Panc1 (cell line): ENCODE measurements at regions not wholly inside any gene's neighbourhood (a gene's known extent, or its start where the extent isn't known, plus 50 kb on each side); places are given as distances from the start of the nearest gene placed in this dataset.

Source experiments
- ATAC-seq: fragments of 200-7000 bp; cut with Tn5 transposase; 2 replicates; pipeline ENCODE4 v1.9.1; 2020; ENCODE audit warnings: mild to moderate bottlenecking, moderate library complexity
- BruUV-seq: library from RNA; stranded (reverse); fragments of 400-500 nt; replicated peaks from 2 replicates; lab custom pipeline; 2021; lab: Mats Ljungman, UMichigan
- CTCF ChIA-PET: fragments of 300-600 bp; sonication (Branson Sonifier 250); formaldehyde crosslinking; loops from one replicate; lab custom pipeline; 2022; ENCODE audit warnings: antibody characterized with exemption; lab: Charles Lee
- POLR2A ChIA-PET: fragments of 300-600 bp; sonication (Branson Sonifier 250); formaldehyde crosslinking; loops from one replicate; lab custom pipeline; 2022; ENCODE audit warnings: antibody characterized with exemption; lab: Charles Lee
- DNase-seq: peaks from one replicate; pipeline ENCODE4 v3.0.0-alpha.2; 2010; ENCODE audit warnings: low read depth, low spot score
- H3K27ac ChIP-seq: 2 replicates; pipeline ENCODE4 v1.5.1; 2011; ENCODE audit warnings: mild to moderate bottlenecking, low read length, inconsistent platforms
- H3K27me3 ChIP-seq: fragments of 200-500 bp; sonication (Bioruptor generic); 2 replicates; pipeline ENCODE4 v1.6.0; 2014; ENCODE audit warnings: low read length, inconsistent platforms; ENCODE audit not compliant: control insufficient read depth, insufficient read depth
- H3K36me3 ChIP-seq: fragments of 200-500 bp; sonication (Bioruptor generic); 2 replicates; pipeline ENCODE4 v1.5.1; 2014; ENCODE audit warnings: inconsistent platforms, mild to moderate bottlenecking, low read length, moderate library complexity; ENCODE audit not compliant: control insufficient read depth, insufficient read depth
- H3K4me1 ChIP-seq: 2 replicates; pipeline ENCODE4 v1.5.1; 2011; ENCODE audit warnings: inconsistent platforms, mild to moderate bottlenecking, low read length, moderate library complexity; ENCODE audit not compliant: control insufficient read depth, insufficient read depth
- H3K4me3 ChIP-seq, 2 experiments: 2 replicates each; pipeline ENCODE4 v1.5.1; 2011 to 2012; ENCODE audit warnings: low read depth in 2 of 2, low read length in 2 of 2, mild to moderate bottlenecking in 2 of 2, inconsistent platforms in 1 of 2, moderate library complexity in 1 of 2
- H3K9me3 ChIP-seq: fragments of 200-500 bp; sonication (Bioruptor generic); 2 replicates; pipeline ENCODE4 v1.5.1; 2014; ENCODE audit warnings: low read depth, mild to moderate bottlenecking, inconsistent platforms, low read length, moderate library complexity; ENCODE audit not compliant: control insufficient read depth, insufficient read depth
- CTCF ChIP-seq: fragments of 450-650 bp; IDR thresholded peaks from 2 replicates; pipeline ENCODE4 v1.5.1; 2017; ENCODE audit warnings: mild to moderate bottlenecking
- POLR2AphosphoS5 ChIP-seq: IDR thresholded peaks from 2 replicates; pipeline ENCODE4 v1.6.1; 2012; ENCODE audit warnings: mild to moderate bottlenecking, low read depth, low read length, moderate library complexity
- SIN3A ChIP-seq: IDR thresholded peaks from 2 replicates; pipeline ENCODE4 v1.6.1; 2012; ENCODE audit warnings: low read depth, mild to moderate bottlenecking, low read length, moderate library complexity, borderline replicate concordance; ENCODE audit not compliant: insufficient read depth
- TCF7L2 ChIP-seq: IDR thresholded peaks from 2 replicates; pipeline ENCODE4 v1.6.1; 2011; ENCODE audit warnings: mild to moderate bottlenecking, low read depth, low read length, inconsistent platforms
- in situ Hi-C: cut with HindIII; loops from 2 replicates; pipeline ENCODE4 v1.10.0; 2016; ENCODE audit warnings: low sequenced_read_pairs, low pct_unique_long_range_greater_than_20kb
- intact Hi-C: fragments of 100-400 bp; cut with micrococcal nuclease; formaldehyde crosslinking; loops from one replicate; pipeline ENCODE4 v1.10.0; 2022; ENCODE audit not compliant: unreplicated experiment
- TF ChIP-seq, protein P1 (sequence below), 2 experiments: IDR thresholded peaks; 2 replicates each; pipeline ENCODE4 v1.6.1; 2011 to 2012; ENCODE audit warnings: low read depth in 2 of 2, control low read depth in 1 of 2, low read length in 1 of 2, mild to moderate bottlenecking in 1 of 2, moderate library complexity in 1 of 2; ENCODE audit not compliant: insufficient read depth in 1 of 2

- in situ Hi-C loops = no loop called here
- Histone ChIP-seq H3K27ac (no peak overlapping the region), H3K9me3 (no peaks in the 10 kb centered on the region), H3K4me3 (no peak overlapping the region), H3K36me3 (no peaks in the 10 kb centered on the region), H3K27me3 (peaks cover 1% of the 10 kb centered on the region), H3K4me1 (no peaks in the 10 kb centered on the region)
- DNase-seq (no peak), ATAC-seq (no peak)
- intact Hi-C loops = no loop called here
- TF ChIP-seq SIN3A (no peak), CTCF (no peak), POLR2AphosphoS5 (no peak), TCF7L2 (no peak)
- TF ChIP-seq, protein P1, sequence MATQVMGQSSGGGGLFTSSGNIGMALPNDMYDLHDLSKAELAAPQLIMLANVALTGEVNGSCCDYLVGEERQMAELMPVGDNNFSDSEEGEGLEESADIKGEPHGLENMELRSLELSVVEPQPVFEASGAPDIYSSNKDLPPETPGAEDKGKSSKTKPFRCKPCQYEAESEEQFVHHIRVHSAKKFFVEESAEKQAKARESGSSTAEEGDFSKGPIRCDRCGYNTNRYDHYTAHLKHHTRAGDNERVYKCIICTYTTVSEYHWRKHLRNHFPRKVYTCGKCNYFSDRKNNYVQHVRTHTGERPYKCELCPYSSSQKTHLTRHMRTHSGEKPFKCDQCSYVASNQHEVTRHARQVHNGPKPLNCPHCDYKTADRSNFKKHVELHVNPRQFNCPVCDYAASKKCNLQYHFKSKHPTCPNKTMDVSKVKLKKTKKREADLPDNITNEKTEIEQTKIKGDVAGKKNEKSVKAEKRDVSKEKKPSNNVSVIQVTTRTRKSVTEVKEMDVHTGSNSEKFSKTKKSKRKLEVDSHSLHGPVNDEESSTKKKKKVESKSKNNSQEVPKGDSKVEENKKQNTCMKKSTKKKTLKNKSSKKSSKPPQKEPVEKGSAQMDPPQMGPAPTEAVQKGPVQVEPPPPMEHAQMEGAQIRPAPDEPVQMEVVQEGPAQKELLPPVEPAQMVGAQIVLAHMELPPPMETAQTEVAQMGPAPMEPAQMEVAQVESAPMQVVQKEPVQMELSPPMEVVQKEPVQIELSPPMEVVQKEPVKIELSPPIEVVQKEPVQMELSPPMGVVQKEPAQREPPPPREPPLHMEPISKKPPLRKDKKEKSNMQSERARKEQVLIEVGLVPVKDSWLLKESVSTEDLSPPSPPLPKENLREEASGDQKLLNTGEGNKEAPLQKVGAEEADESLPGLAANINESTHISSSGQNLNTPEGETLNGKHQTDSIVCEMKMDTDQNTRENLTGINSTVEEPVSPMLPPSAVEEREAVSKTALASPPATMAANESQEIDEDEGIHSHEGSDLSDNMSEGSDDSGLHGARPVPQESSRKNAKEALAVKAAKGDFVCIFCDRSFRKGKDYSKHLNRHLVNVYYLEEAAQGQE (IDR thresholded peaks at IDR 0.05; ENCODE audit: insufficient read depth in 1 of 2, low read depth in 2 of 2, low read length in 1 of 2) = no peak
- ChIA-PET POLR2A (no interaction called here), CTCF (no interaction called here)
- BruUV-seq = no TSS peak
These were observed 202.8 kb downstream of the URI1 start for GRCh38 chr19:30144802-30145201.

- ATAC-seq = no peak
- no peak for TF ChIP-seq TCF7L2
- TF ChIP-seq POLR2AphosphoS5 = no peak
- ChIA-PET CTCF (no interaction called here), POLR2A (no interaction called here)
- H3K27me3 ChIP-seq = no peaks in the 10 kb centered on the region; the same call in none of the 2 replicates
- H3K9me3 ChIP-seq = no peaks in the 10 kb centered on the region
- DNase-seq = no peak
- no peaks in the 10 kb centered on the region for H3K4me1 ChIP-seq
- in situ Hi-C loops (no loop called here), intact Hi-C loops (no loop called here)
- no peak overlapping the region for H3K4me3 ChIP-seq
- H3K27ac ChIP-seq = no peak overlapping the region
- H3K36me3 ChIP-seq = no peaks in the 10 kb centered on the region
- BruUV-seq = no TSS peak
These were observed 203.4 kb downstream of the URI1 start for GRCh38 chr19:30145467-30145866.

GRCh38 chr19:30146346-30146745 is 204.3 kb downstream of the URI1 start:
- no peak overlapping the region for H3K4me3 ChIP-seq
- ATAC-seq = no peak
- in situ Hi-C loops = no loop called here
- no peaks in the 10 kb centered on the region; the same call in none of the 2 replicates for H3K27me3 ChIP-seq
- no peaks in the 10 kb centered on the region for H3K36me3 ChIP-seq
- ChIA-PET CTCF (no interaction called here), POLR2A (no interaction called here)
- no peak overlapping the region for H3K27ac ChIP-seq
- DNase-seq = no peak
- intact Hi-C loops = no loop called here
- H3K4me1 ChIP-seq = no peaks in the 10 kb centered on the region
- no peak for TF ChIP-seq TCF7L2
- H3K9me3 ChIP-seq = no peaks in the 10 kb centered on the region
- no TSS peak for BruUV-seq
